ENCODE measurements at regions not wholly inside any gene's neighbourhood (a gene's known extent, or its start where the extent isn't known, plus 50 kb on each side); places are given as distances from the start of the nearest gene placed in this dataset.

DNA sequence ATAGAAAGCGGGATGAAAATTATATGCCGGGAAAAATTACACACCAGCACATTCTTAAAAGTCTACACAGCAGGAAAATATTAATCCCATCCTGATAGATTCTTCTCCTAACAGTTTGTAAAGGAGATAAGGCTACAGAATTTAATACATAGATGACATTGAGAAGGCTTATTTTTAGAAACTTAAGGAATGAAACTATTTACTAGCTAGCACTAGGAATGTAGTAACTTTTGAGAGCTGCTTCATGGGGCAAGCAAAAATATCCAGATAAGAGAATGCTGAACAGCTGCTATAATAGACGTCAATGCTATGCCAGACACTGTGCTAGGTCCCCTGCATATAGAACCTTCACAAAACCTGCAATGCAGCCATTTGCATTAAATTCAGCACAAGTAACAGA, 912.7 kb upstream of the NR2F2 start:
- no peak for DNase-seq

DNA sequence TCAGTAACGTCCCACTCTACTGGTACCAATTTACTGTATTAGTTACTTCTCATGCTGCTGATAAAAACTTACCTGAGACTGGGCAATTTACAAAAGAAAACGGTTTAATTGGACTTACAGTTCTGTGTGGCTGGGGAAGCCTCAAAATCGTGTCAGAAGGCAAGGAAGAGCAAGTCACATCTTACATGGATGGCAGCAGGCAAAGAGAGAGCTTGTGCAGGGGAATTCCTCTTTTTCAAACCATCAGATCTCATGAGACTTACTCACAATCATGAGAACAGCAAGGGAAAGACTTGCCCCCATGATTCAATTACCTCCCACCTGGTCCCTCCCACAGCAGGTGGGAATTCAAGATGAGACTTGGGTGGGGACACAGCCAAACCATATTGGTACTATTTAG, 908.2 kb upstream of the NR2F2 start:
- no peak for DNase-seq

GRCh38 chr15:95425859-95426258, 904.6 kb upstream of the NR2F2 start:
- no peak for DNase-seq

DNA sequence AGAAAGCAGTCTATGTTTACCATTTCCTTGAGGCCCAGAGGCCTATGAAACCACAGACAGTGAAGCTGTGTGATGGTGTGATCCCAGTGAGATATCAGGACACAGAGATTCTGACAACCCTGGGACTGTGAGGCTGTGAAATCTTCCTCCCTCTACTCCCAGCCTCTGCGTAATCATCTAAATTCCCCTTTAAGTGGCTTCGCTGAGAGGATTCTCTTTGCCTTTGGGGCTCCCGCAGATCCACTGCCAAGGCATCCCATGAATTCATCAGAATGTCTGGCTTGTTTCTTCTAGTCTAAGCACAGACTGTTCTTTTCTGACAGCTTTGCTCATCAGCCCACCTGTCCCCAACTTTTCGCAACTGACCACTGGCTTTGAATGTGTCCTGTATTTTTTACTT, 901.2 kb upstream of the NR2F2 start:
- DNase-seq, result no peak

DNA sequence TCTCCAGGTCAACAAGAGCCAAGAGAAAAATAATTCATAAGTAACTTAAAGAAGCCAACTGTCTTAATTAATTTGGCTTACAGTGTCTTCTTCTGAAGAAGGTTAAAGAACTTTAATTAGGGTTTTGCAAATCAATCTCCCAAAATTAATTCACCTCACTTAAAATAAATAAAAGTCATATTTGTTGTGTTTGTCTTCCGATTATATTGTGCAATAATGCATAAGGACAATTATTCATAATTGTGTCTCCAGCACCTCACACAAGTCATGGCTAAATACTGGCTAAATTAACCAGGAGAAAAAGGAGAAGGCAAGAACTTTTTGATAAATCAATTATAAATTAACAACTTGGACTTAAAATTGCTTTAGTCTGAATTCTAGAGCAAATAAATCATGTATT, 899.0 kb upstream of the NR2F2 start:
- DNase-seq, result no peak

DNA sequence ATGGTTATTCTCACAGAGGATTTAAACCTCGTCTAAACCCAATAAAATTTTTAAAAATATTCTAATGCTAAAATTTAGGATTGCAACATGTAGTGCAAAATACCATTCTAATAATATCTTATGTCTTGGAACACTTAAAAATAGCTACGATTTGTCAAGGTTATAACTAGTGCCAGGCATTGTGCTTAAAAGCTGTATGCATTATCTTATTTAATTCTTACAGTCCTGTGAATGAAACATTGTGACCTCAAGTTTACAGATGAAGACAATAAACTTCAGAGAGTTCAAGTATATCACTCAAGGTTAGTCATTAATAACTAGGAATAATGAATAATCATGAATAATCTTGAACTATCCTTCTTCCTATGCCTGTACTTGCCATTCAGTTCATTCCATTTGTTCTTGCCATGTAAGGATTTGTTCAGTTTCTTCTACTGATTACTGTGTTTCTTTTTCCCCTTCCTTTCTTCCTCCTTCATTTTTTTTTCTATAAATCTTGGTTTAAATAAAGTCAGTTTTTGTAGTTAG, 897.6 kb upstream of the NR2F2 start:
- no peak for DNase-seq

- DNase-seq, result no peak
These were observed 890.6 kb upstream of the NR2F2 start for GRCh38 chr15:95439922-95440376.

DNA sequence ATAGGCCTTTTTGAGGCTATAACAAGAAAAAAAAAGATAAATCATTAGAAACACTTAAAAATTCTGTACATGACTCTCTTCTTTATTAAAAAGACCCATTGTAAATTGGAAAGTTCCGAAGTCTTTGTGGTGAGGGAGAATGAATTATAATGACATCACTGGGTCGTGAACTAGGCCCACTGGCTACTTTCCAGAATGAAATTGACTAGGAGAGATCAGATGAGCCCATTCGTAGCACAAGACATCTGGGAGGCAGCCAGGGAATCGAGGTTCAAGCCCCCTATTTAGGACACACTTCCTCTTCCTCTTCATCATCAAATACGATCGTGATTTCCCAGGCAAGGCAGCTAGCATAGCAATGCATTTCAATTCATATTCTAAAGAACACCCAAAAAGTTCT, 889.8 kb upstream of the NR2F2 start:
- DNase-seq, result no peak

DNA sequence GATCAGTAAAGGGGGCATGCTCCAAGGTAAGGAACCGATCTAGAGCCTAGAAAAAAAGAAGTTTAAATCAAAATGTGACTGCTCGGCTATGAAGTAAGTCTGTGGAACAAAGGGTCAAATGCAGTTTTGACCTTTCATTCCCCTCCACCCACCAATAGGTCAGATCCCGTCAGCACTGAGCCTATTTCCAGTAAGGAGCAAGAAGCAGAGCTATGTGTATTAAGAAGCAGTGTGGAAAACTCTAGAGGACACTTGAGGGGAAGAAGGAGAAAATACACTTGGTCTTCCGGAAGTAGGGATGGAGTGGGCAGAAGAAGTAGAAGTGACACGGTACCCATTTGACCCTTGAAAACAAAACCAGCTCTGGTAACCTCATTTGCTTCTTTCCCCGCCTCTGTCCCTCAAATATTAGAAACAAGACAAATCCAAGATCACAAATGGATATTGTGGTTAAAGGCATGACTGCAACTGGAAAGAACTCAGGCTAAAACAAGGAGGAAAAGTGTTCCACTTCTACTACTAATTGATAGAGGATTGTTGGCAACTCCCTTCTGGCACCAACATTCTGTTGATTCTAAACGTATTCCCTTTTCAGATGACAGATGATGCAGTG, 888.3 kb upstream of the NR2F2 start:
- no peak for DNase-seq

DNA sequence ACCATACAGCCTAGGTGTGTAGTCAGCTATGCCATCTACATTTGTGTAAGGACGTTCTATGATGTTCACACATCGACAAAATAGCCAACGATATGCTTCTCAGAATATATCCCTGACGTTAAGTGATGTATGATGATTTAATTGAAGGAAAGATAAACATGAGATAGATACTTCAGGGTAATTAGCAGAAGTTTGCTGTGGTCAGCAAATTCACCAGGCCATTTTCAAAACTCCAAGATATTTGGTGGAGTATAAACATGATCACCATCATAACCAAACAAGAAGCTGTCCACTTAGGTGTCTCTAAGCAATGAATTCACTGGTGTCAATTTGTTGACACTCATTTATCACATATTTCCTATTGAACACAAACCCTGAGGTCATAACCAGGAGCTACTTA, 885.6 kb upstream of the NR2F2 start:
- no peak for DNase-seq

GRCh38 chr15:95446854-95447253, 883.6 kb upstream of the NR2F2 start:
- peak; percentile 4 for DNase-seq

GRCh38 chr15:95447486-95447885, 883.0 kb upstream of the NR2F2 start:
- no peak for DNase-seq

GRCh38 chr15:95448531-95449229, 881.8 kb upstream of the NR2F2 start:
- DNase-seq, result no peak

GRCh38 chr15:95449230-95449628, 881.3 kb upstream of the NR2F2 start:
- DNase-seq, result no peak

DNA sequence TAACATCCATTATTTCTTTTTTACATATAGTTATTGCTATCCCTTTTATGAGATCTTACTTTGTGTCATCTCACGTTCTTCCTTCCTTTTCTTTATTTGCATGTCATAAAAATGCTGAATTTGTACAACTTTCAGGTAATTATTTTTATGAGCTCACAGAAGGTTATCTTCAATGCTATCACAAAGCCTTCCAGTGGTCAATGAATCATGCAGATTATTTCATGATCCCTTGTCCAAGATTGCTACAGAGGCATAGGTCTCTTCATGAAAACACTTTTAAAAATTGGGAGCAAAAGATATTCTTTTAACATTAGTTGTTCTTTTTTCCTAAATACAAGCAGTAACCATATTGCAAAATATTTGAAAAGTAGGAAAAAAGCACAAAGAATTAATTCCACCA, 880.1 kb upstream of the NR2F2 start:
- no peak for DNase-seq

DNA sequence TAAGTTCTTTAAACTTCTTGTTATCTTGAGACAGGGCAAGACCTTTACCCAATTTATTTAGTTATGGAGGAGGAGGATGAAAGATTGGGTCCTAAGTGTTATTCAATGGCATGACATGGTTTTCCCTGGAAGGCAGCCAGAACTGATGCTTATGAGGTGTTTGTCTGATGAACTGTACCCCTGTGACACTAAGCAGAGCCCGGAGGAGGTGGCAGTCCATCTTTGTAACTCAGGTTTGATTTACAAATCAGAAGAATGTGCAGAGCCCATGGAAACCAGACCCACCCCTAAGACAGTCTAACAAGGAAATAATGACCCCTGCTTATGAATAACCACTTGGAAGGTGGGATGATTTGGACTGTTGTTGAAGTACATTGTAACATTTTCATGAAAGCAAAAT, 878.6 kb upstream of the NR2F2 start:
- no peak for DNase-seq

DNA sequence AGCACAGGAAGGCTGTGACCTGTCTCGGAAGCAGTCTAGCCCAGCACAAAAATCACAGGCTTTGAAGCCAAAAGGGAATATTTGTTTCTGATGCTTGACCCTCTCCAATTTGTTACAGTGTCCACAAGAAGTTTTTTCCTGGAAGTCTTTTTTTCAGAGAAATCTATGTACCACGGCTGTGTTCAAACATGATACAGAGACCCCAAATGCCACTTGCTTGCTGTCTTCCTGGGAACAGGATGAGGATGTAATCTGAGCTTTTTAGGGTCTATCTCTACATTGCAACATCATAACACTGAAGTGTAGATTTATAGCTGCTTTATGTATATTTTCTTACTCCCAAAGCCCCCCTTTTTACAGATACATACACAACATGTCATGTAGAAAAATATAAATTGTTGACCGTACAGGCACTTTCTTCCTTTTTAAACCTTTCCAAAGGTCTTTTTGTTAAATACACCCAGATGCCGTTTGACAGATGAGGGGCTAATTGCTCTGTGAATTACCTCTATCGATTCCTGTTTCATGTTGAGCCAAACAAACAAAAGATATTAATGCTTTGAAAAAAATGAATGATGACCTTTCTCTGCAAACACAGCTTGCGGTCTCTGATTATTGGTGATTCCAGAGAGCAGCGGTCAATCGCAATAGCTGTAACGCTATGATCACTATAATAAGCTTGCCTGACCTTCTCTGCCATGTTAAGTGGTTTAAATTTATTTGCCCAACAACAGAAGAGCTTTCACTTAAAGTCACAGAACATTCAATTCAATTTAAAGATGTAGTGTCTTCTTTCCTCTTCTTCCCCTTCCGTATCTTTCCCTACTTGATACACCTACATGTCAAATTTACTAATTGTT, 875.9 kb upstream of the NR2F2 start:
- DNase-seq, result no peak

DNA sequence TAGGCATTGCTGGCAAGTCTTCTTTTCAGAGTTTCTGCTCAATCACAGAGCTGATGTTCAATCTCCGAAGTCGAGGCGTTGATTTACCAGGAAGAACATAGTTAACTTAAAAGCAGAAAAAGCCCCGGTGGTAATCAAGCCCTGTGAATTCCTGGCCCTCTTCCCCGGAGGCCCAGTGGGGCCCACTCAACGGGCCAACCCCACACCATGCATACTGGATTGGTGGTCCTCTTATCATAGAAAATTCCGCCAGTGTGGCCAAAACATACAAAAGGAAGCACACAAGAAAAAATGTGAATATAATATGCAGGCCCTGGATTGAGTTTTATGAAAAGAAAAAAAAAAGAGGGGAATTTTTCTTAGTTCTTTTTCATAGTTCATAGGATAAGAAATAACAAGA, 873.0 kb upstream of the NR2F2 start:
- DNase-seq, result no peak

DNA sequence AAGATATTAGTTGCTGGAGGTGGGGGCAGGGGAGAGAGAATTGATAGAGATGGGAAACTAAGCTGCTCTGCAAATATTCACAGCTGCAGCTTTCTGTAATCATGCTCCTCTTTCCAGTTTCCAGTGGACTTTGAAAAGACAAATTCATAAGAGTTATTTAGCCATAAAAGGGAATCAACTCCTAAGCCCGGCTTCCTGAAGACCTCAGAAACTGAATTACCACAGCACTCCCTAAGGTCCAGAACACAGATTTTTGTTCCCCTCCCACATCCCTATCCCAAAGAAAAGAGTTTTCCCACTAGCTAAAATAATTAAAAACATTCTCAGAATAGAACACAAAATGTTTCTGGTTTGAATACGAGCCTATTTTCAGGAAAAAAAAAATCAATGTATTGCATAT, 871.8 kb upstream of the NR2F2 start:
- no peak for DNase-seq

- DNase-seq, result no peak
These were observed 871.2 kb upstream of the NR2F2 start for GRCh38 chr15:95459273-95459672.

- no peak for DNase-seq
These were observed 866.0 kb upstream of the NR2F2 start for GRCh38 chr15:95464509-95464908.

- DNase-seq, result no peak
These were observed 861.7 kb upstream of the NR2F2 start for GRCh38 chr15:95468820-95469219.

DNA sequence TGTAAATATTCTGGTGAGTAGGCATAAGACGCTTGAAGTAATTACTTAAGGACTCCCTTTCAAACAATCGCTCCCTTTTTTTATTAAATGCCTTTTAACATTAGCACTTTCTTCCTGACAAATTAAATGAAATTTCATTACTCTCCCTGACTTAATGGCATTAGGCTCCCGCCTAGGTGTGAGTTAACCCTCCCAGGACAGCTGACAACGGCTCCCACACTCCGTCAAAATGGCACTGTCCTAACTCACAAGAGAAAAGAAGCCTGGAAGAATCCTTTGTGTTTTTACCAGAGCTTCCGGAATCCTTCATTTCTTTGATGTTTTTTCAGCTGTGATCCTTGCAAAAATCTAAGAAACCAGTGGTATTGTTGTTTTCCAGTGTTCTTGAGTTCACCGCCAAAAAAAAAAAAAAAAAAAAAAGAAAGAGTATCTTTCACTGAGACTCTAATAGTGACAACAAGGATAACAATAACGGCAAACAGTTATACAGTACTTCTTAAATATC, 861.0 kb upstream of the NR2F2 start:
- DNase-seq, result no peak

GRCh38 chr15:95470529-95470928, 860.0 kb upstream of the NR2F2 start:
- no peak for DNase-seq
